ENCODE measurements at regions not wholly inside any gene's neighbourhood (a gene's known extent, or its start where the extent isn't known, plus 50 kb on each side); places are given as distances from the start of the nearest gene placed in this dataset.

DNA sequence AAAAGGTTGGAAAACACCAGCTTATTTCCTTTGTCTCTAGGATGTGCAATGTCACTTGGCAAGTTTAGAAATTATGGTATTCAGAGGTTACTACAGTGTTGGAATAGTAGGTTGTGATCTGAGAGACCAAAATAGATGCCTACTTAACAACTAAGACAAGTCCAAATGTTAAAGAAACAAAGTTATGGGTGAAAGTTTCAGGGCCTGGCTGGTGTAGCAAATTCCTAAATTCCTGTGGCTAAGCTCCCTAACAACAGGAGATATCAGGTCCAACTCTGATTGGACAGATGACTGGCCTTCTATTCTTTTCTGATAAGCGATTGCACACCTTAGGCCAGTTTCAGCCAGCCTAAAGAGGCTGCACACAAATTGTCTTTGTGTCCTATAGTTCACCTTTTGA, 873.5 kb downstream of the REEP3 start:
- no peak for DNase-seq (ENCODE audit: low read depth)
- H3K4me3 ChIP-seq (ENCODE audit: low read depth, low read length): no peak overlapping the region
- TF ChIP-seq, protein P1, sequence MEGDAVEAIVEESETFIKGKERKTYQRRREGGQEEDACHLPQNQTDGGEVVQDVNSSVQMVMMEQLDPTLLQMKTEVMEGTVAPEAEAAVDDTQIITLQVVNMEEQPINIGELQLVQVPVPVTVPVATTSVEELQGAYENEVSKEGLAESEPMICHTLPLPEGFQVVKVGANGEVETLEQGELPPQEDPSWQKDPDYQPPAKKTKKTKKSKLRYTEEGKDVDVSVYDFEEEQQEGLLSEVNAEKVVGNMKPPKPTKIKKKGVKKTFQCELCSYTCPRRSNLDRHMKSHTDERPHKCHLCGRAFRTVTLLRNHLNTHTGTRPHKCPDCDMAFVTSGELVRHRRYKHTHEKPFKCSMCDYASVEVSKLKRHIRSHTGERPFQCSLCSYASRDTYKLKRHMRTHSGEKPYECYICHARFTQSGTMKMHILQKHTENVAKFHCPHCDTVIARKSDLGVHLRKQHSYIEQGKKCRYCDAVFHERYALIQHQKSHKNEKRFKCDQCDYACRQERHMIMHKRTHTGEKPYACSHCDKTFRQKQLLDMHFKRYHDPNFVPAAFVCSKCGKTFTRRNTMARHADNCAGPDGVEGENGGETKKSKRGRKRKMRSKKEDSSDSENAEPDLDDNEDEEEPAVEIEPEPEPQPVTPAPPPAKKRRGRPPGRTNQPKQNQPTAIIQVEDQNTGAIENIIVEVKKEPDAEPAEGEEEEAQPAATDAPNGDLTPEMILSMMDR (conservative IDR thresholded peaks at IDR 0.05; ENCODE audit: low read depth, low read length): no peak

DNA sequence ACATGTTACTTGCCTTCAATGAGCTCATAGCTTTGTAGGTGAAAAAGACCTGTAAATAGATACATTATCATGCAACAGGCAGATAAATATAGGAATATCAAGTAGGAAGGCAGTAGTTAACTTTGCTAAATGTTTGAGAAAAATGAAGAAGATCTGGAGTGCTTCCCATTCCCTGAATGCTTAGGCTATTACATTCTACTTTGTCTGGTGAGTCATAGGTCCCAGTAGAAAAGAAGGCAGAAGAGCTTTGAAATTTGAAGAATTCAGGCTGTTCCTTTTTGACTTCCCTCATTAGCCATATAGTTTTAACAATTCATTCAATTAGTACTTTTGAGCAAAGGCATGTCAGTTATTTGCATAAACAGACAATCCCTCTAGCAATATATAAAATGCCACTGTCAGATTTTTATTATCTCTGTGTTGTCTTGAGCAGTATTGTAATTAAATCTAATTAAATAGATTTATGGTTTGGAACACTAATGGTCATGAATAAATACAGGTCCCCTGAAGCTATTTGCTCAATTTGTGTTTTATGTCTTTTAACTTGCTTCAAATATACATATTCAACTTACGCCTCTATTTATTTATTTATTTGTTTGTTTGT, 875.0 kb downstream of the REEP3 start:
- TF ChIP-seq, protein P1 (conservative IDR thresholded peaks at IDR 0.05; ENCODE audit: low read depth, low read length): no peak
- no peak overlapping the region for H3K4me3 ChIP-seq (ENCODE audit: low read depth, low read length)
- DNase-seq (ENCODE audit: low read depth): peak; percentile 66

GRCh38 chr10:64397125-64397524, 875.9 kb downstream of the REEP3 start:
- no peak overlapping the region for H3K4me3 ChIP-seq (ENCODE audit: low read depth, low read length)
- no peak for DNase-seq (ENCODE audit: low read depth)
- TF ChIP-seq, protein P1 (conservative IDR thresholded peaks at IDR 0.05; ENCODE audit: low read depth, low read length): no peak

GRCh38 chr10:64408391-64409183, 887.4 kb downstream of the REEP3 start:
- no peak overlapping the region for H3K4me3 ChIP-seq (ENCODE audit: low read depth, low read length)
- TF ChIP-seq, protein P1 (conservative IDR thresholded peaks at IDR 0.05; ENCODE audit: low read depth, low read length): no peak
- no peak for DNase-seq (ENCODE audit: low read depth)

- H3K4me3 ChIP-seq (ENCODE audit: low read depth, low read length): no peak overlapping the region
- DNase-seq (ENCODE audit: low read depth): no peak
- TF ChIP-seq, protein P1 (conservative IDR thresholded peaks at IDR 0.05; ENCODE audit: low read depth, low read length): no peak
These were observed 888.1 kb downstream of the REEP3 start for GRCh38 chr10:64409349-64409748.

GRCh38 chr10:64416011-64416410, 894.8 kb downstream of the REEP3 start:
- H3K4me3 ChIP-seq (ENCODE audit: low read depth, low read length): no peak overlapping the region

More at GRCh38 chr10:64416011-64416410, 894.8 kb downstream of the REEP3 start:
- TF ChIP-seq, protein P1 (conservative IDR thresholded peaks at IDR 0.05; ENCODE audit: low read depth, low read length): no peak
- no peak for DNase-seq (ENCODE audit: low read depth)

Data from epithelial cell of proximal tubule (primary cell).